Uterus (tissue), 2 donors: ENCODE measurements at regions not wholly inside any gene's neighbourhood (a gene's known extent, or its start where the extent isn't known, plus 50 kb on each side); places are given as distances from the start of the nearest gene placed in this dataset.

Source experiments
- CTCF ChIP-seq, 4 experiments: fragments of 200-600 bp in 2 of 4; fragments of 450-650 bp in 2 of 4; sonication (generic) in 2 of 4; IDR thresholded peaks; one replicate each; pipeline ENCODE4 v1.5.1; 2016 to 2019; ENCODE audit warnings: antibody characterized with exemption in 4 of 4, mild to moderate bottlenecking in 2 of 4, moderate library complexity in 1 of 4
- POLR2A ChIP-seq, 2 donors: fragments of 450-650 bp; IDR thresholded peaks; one replicate each; pipeline ENCODE4 v1.6.1; 2016; ENCODE audit warnings: antibody characterized with exemption in 2 of 2, mild to moderate bottlenecking in 1 of 2, moderate library complexity in 1 of 2

- TF ChIP-seq POLR2A (IDR thresholded peaks at IDR 0.05) = no peak
- no peak for TF ChIP-seq CTCF (IDR thresholded peaks at IDR 0.05)
Observed at GRCh38 chr4:112885897-112886296, 163.6 kb upstream of the ANK2 start.
